HCT116 (cell line): ENCODE measurements at regions not wholly inside any gene's neighbourhood (a gene's known extent, or its start where the extent isn't known, plus 50 kb on each side); places are given as distances from the start of the nearest gene placed in this dataset.

ENCODE experiments used
- ATAC-seq: fragments of 200-7000 bp; cut with Tn5 transposase; 2 replicates; pipeline ENCODE4 v1.9.1; 2020; ENCODE audit warnings: mild to moderate bottlenecking, moderate library complexity
- BruUV-seq: library from RNA; stranded (reverse); fragments of 400-500 nt; replicated peaks from 2 replicates; lab custom pipeline; 2021; lab: Mats Ljungman, UMichigan
- CTCF ChIA-PET: fragments of 300-600 bp; sonication (Branson Sonifier 250); formaldehyde crosslinking; loops from one replicate; lab custom pipeline; 2021; ENCODE audit warnings: antibody characterized with exemption; lab: Charles Lee
- POLR2A ChIA-PET: fragments of 300-600, 350-600 bp; sonication (Branson Sonifier 250); formaldehyde crosslinking; loops from one replicate; lab custom pipeline; 2021; ENCODE audit warnings: antibody characterized with exemption; lab: Charles Lee
- RAD21 ChIA-PET, 2 experiments: fragments of 300-600 bp; sonication (Branson Sonifier 250); formaldehyde crosslinking; loops; one replicate each; lab custom pipeline; 2023; ENCODE audit warnings: low total read pairs in 2 of 2; ENCODE audit not compliant: uncharacterized antibody in 2 of 2, unreplicated experiment in 2 of 2, low non-redundant PET in 1 of 2; lab: Charles Lee
- DNase-seq: peaks from one replicate; pipeline ENCODE4 v3.0.0-alpha.2; 2010; ENCODE audit warnings: low read depth, low spot score
- H2AFZ ChIP-seq: fragments of 200-600 bp; shearing (Covaris generic), sonication (generic); 2 replicates; pipeline ENCODE4 v1.6.1; 2017; ENCODE audit warnings: low read depth, mixed run types, mixed read lengths, antibody characterized with exemption, low read length; ENCODE audit not compliant: poor library complexity, severe bottlenecking
- H3K27ac ChIP-seq: 2 replicates; pipeline ENCODE4 v1.5.1; 2012; ENCODE audit warnings: low read depth, low read length
- H3K27me3 ChIP-seq: fragments of 200-600 bp; sonication (generic); 2 replicates; pipeline ENCODE4 v1.6.1; 2016; ENCODE audit warnings: mixed run types, low read length, mixed read lengths; ENCODE audit not compliant: insufficient read depth
- H3K36me3 ChIP-seq, 2 experiments: fragments of 200-500 bp in 1 of 2; fragments of 200-600 bp in 1 of 2; sonication (Bioruptor generic) in 1 of 2; sonication (generic) in 1 of 2; 2 replicates each; pipeline versions ENCODE4 v1.5.1 to v1.6.1; 2014 to 2016; ENCODE audit warnings: low read length in 2 of 2, inconsistent platforms in 1 of 2, mixed read lengths in 1 of 2, mixed run types in 1 of 2; ENCODE audit not compliant: insufficient read depth in 2 of 2, control insufficient read depth in 1 of 2
- H3K4me1 ChIP-seq, 2 experiments: fragments of 200-600 bp in 1 of 2; sonication (generic) in 1 of 2; 2 replicates each; pipeline versions ENCODE4 v1.5.1 to v1.6.1; 2012 to 2017; ENCODE audit warnings: low read length in 2 of 2, inconsistent platforms in 1 of 2, mild to moderate bottlenecking in 1 of 2, mixed read lengths in 1 of 2, mixed run types in 1 of 2, moderate library complexity in 1 of 2; ENCODE audit not compliant: insufficient read depth in 2 of 2, control insufficient read depth in 1 of 2
- H3K4me2 ChIP-seq: fragments of 200-600 bp; sonication (generic); 2 replicates; pipeline ENCODE4 v1.6.1; 2017; ENCODE audit warnings: mixed run types, low read length, mixed read lengths
- H3K4me3 ChIP-seq, 2 experiments: fragments of 200-600 bp in 1 of 2; sonication (generic) in 1 of 2; replicated peaks in 1 of 2; 2 replicates each; pipeline ENCODE4 v1.5.1; 2011 to 2016; ENCODE audit warnings: low read length in 2 of 2, control low read depth in 1 of 2, low read depth in 1 of 2, mild to moderate bottlenecking in 1 of 2, mixed read lengths in 1 of 2, mixed run types in 1 of 2
- H3K79me2 ChIP-seq: fragments of 200-600 bp; sonication (generic); 2 replicates; pipeline ENCODE4 v1.6.1; 2017; ENCODE audit warnings: mild to moderate bottlenecking, mixed run types, low read length, moderate library complexity, mixed read lengths; ENCODE audit not compliant: insufficient read depth
- H3K9ac ChIP-seq: fragments of 200-600 bp; sonication (generic); 2 replicates; pipeline ENCODE4 v1.6.1; 2016; ENCODE audit warnings: low read length, mixed read lengths
- H3K9me2 ChIP-seq: fragments of 200-600 bp; sonication (generic), shearing (Covaris generic); 2 replicates; pipeline ENCODE4 v1.6.1; 2017; ENCODE audit warnings: mixed run types, mild to moderate bottlenecking, moderate library complexity; ENCODE audit not compliant: insufficient read depth
- H3K9me3 ChIP-seq, 2 experiments: fragments of 200-500 bp in 1 of 2; fragments of 200-600 bp in 1 of 2; sonication (Bioruptor generic) in 1 of 2; sonication (generic) in 1 of 2; 2 replicates each; pipeline ENCODE4 v1.6.1; 2014 to 2017; ENCODE audit warnings: low read length in 2 of 2, mixed read lengths in 2 of 2, inconsistent platforms in 1 of 2, low read depth in 1 of 2, mild to moderate bottlenecking in 1 of 2, mixed run types in 1 of 2, moderate library complexity in 1 of 2; ENCODE audit not compliant: control insufficient read depth in 1 of 2, insufficient read depth in 1 of 2
- H4K20me1 ChIP-seq: fragments of 200-600 bp; sonication (generic), shearing (Covaris generic); 2 replicates; pipeline ENCODE4 v1.6.1; 2017; ENCODE audit warnings: mixed run types, mild to moderate bottlenecking, moderate library complexity; ENCODE audit not compliant: insufficient read depth
- CEBPB ChIP-seq: IDR thresholded peaks from 2 replicates; pipeline ENCODE4 v1.6.1; 2012; ENCODE audit warnings: low read depth
- CTCF ChIP-seq, 3 experiments: fragments of 200-600 bp in 1 of 3; sonication (generic) in 1 of 3; IDR thresholded peaks in 2 of 3; conservative IDR thresholded peaks in 1 of 3; 2 replicates each; pipeline ENCODE4 v1.5.1; 2012 to 2017; ENCODE audit warnings: low read depth in 2 of 3, low read length in 2 of 3, antibody characterized with exemption in 1 of 3, borderline replicate concordance in 1 of 3, control low read depth in 1 of 3, mild to moderate bottlenecking in 1 of 3, mixed read lengths in 1 of 3, mixed run types in 1 of 3, moderate library complexity in 1 of 3; ENCODE audit not compliant: insufficient read depth in 1 of 3
- EGR1 ChIP-seq: IDR thresholded peaks from 2 replicates; pipeline ENCODE4 v1.6.1; 2012; ENCODE audit warnings: low read depth
- EZH2 ChIP-seq: fragments of 200-600 bp; sonication (generic); IDR thresholded peaks from 2 replicates; pipeline ENCODE4 v1.6.1; 2017; ENCODE audit warnings: antibody characterized with exemption, mixed run types
- EZH2phosphoT487 ChIP-seq: fragments of 200-600 bp; IDR thresholded peaks from 2 replicates; pipeline ENCODE4 v1.6.1; 2018; ENCODE audit warnings: antibody characterized with exemption, borderline replicate concordance
- JUND ChIP-seq: IDR thresholded peaks from 2 replicates; pipeline ENCODE4 v1.6.1; 2012
- MAX ChIP-seq: IDR thresholded peaks from 2 replicates; pipeline ENCODE4 v1.6.1; 2012
- POLR2A ChIP-seq: IDR thresholded peaks from 2 replicates; pipeline ENCODE4 v1.7.0; 2011; ENCODE audit warnings: borderline replicate concordance; ENCODE audit not compliant: insufficient read depth, insufficient read length; ENCODE audit errors: extremely low read depth
- RAD21 ChIP-seq: IDR thresholded peaks from 2 replicates; pipeline ENCODE4 v1.6.1; 2012; ENCODE audit warnings: low read depth, mild to moderate bottlenecking
- SIN3A ChIP-seq: IDR thresholded peaks from 2 replicates; pipeline ENCODE4 v1.6.1; 2012; ENCODE audit warnings: low read depth
- YY1 ChIP-seq: IDR thresholded peaks from 2 replicates; pipeline ENCODE4 v1.6.1; 2011; ENCODE audit warnings: low read length, low read depth, moderate library complexity, mild to moderate bottlenecking; ENCODE audit not compliant: insufficient replicate concordance; ENCODE audit errors: extremely low read depth
- ZFX ChIP-seq: fragments of 450-650 bp; IDR thresholded peaks from 2 replicates; pipeline ENCODE4 v1.6.1; 2017
- ZNF274 ChIP-seq: fragments of 200-500 bp; sonication (Bioruptor generic); IDR thresholded peaks from 2 replicates; pipeline ENCODE4 v1.6.1; 2014; ENCODE audit warnings: mild to moderate bottlenecking, low read depth, low read length, inconsistent platforms
- intact Hi-C: fragments of 100-400 bp; cut with micrococcal nuclease; formaldehyde crosslinking; loops from 2 replicates; pipeline ENCODE4 v1.10.0; 2022

GRCh38 chr10:110409488-110409887 lies 88.2 kb upstream of the DUSP5 start:
- Histone ChIP-seq H3K27me3 (no peaks in the 10 kb centered on the region), H3K36me3 (no peaks in the 10 kb centered on the region), H3K79me2 (no peaks in the 10 kb centered on the region), H3K4me2 (peak overlapping the region; percentile 72), H3K9me2 (no peaks in the 10 kb centered on the region), H2AFZ (no peak overlapping the region), H3K4me1 (peaks cover 75 to 88% of the 10 kb centered on the region in 2 experiments), H3K27ac (peak overlapping the region; percentile 95), H3K4me3 (no peak overlapping the region), H4K20me1 (no peaks in the 10 kb centered on the region), H3K9me3 (no peaks in the 10 kb centered on the region), H3K9ac (peak overlapping the region; percentile 69)
- BruUV-seq, result no TSS peak
- TF ChIP-seq EZH2 (no peak), RAD21 (no peak), CEBPB (no peak), CTCF (IDR thresholded peaks at IDR 0.05 in 2 of 3, conservative IDR thresholded peaks at IDR 0.05 in 1 of 3; ENCODE audit: borderline replicate concordance in 1 of 3, insufficient read depth in 1 of 3, low read depth in 2 of 3, low read length in 2 of 3) (no peak)
- POLR2A ChIA-PET, result interaction anchor here (0.7 to 26.1 kb wide), 6 partner anchors 11 to 102 kb away, joined by 3 to 438 read pairs (median 6); partner anchors contain the start of gene DUSP5
- CTCF ChIA-PET, result interaction anchor here (2.0 kb wide), 1 partner anchor 10 kb away, joined by 7 read pairs; no protein-coding TSS in a partner anchor
- DNase-seq, result no peak
- RAD21 ChIA-PET, result interaction anchor here in 1 of 2 experiments (0.9 kb wide), 1 partner anchor 10 kb away, joined by 3 read pairs; no protein-coding TSS in a partner anchor
- intact Hi-C loops, result loop anchor here (1.0 kb wide), 1 partner anchor 90 kb away; no protein-coding TSS in a partner anchor
- no peak for ATAC-seq

GRCh38 chr10:110409926-110410325 lies 87.8 kb upstream of the DUSP5 start:
- BruUV-seq, result TSS peak; percentile 68
- peak overlapping the region in 1 of 2 experiments; percentile 21; a peak in 2 of 4 replicates for H3K4me3 ChIP-seq
- H3K4me1 ChIP-seq, result peaks cover 77 to 93% of the 10 kb centered on the region in 2 experiments
- no peaks in the 10 kb centered on the region for H4K20me1 ChIP-seq
- H3K79me2 ChIP-seq, result no peaks in the 10 kb centered on the region
- ChIA-PET CTCF (interaction anchor here (2.4 kb wide), 1 partner anchor 56 kb away, joined by 14 read pairs; no protein-coding TSS in a partner anchor), RAD21 (interaction anchor here in 1 of 2 experiments (0.9 kb wide), 1 partner anchor 11 kb away, joined by 3 read pairs; no protein-coding TSS in a partner anchor), POLR2A (interaction anchor here (1.4 to 26.1 kb wide), 4 partner anchors 12 to 102 kb away, joined by 3 to 438 read pairs (median 96); partner anchors contain the start of gene DUSP5)
- H3K9me3 ChIP-seq, result no peaks in the 10 kb centered on the region
- H3K4me2 ChIP-seq, result peak overlapping the region; percentile 72
- peak overlapping the region; percentile 95 for H3K27ac ChIP-seq
- peak overlapping the region; percentile 69 for H3K9ac ChIP-seq
- H2AFZ ChIP-seq, result no peak overlapping the region
- no peaks in the 10 kb centered on the region for H3K36me3 ChIP-seq
- no peaks in the 10 kb centered on the region for H3K9me2 ChIP-seq
- intact Hi-C loops, result loop anchor here (1.0 to 10.0 kb wide), 5 partner anchors 11 to 125 kb away; no protein-coding TSS in a partner anchor
- DNase-seq, result no peak
- no peak for ATAC-seq
- H3K27me3 ChIP-seq, result no peaks in the 10 kb centered on the region
- TF ChIP-seq EGR1 (no peak), SIN3A (no peak), POLR2A (no peak), MAX (no peak), CTCF (IDR thresholded peaks at IDR 0.05 in 2 of 3, conservative IDR thresholded peaks at IDR 0.05 in 1 of 3; ENCODE audit: borderline replicate concordance in 1 of 3, insufficient read depth in 1 of 3, low read depth in 2 of 3, low read length in 2 of 3) (no peak), ZFX (no peak), ZNF274 (no peak), EZH2phosphoT487 (no peak), YY1 (no peak), JUND (no peak)
